Activated CD8-positive, alpha-beta T cell treated with anti-CD3 and anti-CD28 coated beads for 36 hours (primary cell): ENCODE measurements at regions not wholly inside any gene's neighbourhood (a gene's known extent, or its start where the extent isn't known, plus 50 kb on each side); places are given as distances from the start of the nearest gene placed in this dataset.

Source experiments
- ATAC-seq: fragments of 200-7000 bp; cut with Tn5 transposase; one replicate; pipeline ENCODE4 v1.10.0; 2021; ENCODE audit warnings: mild to moderate bottlenecking, moderate library complexity
- CTCF ChIA-PET: fragments of 350-600 bp; sonication (Branson Sonifier 250); formaldehyde crosslinking; loops from one replicate; lab custom pipeline; 2021; ENCODE audit warnings: antibody characterized with exemption; lab: Charles Lee
- POLR2A ChIA-PET: fragments of 350-600 bp; sonication (Branson Sonifier 250); formaldehyde crosslinking; loops from one replicate; lab custom pipeline; 2021; ENCODE audit warnings: antibody characterized with exemption; lab: Charles Lee
- DNase-seq: peaks from one replicate; pipeline ENCODE4 v3.0.0-alpha.2; 2020
- H3K27ac Mint-ChIP-seq: one replicate; pipeline ENCODE4 v1.8.0; 2021; ENCODE audit warnings: mild to moderate bottlenecking, mixed read lengths
- H3K27me3 Mint-ChIP-seq: one replicate; pipeline ENCODE4 v1.8.0; 2021; ENCODE audit warnings: mixed read lengths
- H3K36me3 Mint-ChIP-seq: one replicate; pipeline ENCODE4 v1.8.0; 2021; ENCODE audit warnings: low read depth, mixed read lengths
- H3K4me1 Mint-ChIP-seq: one replicate; pipeline ENCODE4 v1.8.0; 2021; ENCODE audit warnings: low read depth, mixed read lengths
- H3K4me3 Mint-ChIP-seq: one replicate; pipeline ENCODE4 v1.8.0; 2021; ENCODE audit warnings: mild to moderate bottlenecking, moderate library complexity, mixed read lengths
- H3K9me3 Mint-ChIP-seq: one replicate; pipeline ENCODE4 v1.8.0; 2021; ENCODE audit warnings: mixed read lengths
- intact Hi-C: fragments of 100-400 bp; cut with micrococcal nuclease; formaldehyde crosslinking; loops from one replicate; pipeline ENCODE4 v1.10.0; 2022
- TF ChIP-seq, protein P1 (sequence below): fragments of 200-600 bp; IDR thresholded peaks from one replicate; pipeline ENCODE4 v1.8.0; 2022; ENCODE audit warnings: antibody characterized with exemption, mild to moderate bottlenecking

DNA sequence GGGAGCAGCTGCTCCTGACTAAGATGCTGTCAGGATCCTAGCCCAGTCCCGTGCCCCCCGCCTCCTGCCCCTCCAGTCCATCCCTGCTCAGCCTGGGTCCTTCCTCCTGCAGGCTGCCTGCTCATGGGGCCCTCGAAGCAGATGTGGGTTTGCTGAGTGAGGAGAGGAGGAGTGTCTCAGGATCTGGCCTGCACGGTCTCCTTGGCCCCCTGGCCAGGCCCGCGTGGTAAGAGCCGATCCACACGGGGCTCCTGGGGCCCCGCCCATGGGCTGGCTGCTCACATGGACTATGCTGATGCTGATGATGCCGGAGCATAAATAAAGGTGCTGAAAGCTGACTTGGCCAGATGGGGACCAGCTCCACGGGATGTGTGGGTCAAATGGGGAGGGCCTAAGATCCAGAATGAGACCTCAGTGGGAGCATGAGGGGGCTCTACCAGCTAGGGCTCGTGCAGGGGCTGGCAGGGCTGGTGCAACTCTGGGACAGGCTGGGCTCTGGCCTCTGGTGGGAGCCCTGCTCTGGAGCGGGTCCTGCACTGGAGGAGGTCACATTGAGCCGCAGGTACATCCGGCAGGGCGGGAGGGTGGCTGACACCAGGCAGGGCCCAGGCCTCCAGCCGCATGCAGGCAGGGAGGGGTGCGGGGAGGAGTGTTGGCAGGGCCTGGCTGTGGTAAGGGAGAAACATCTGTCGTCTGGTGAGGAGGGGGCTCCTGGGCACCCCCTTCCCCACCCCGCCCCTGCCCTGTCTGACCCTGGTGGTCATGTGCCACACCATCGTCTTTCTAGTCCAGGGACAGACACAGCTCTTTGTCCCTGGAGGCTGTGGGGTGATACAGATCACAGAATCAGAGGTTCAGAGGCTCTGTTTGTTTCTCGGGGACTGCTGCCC lies 275.3 kb upstream of the HDAC4 start:
- CTCF ChIA-PET: no interaction called here
- no peak for ATAC-seq
- no peaks in the 10 kb centered on the region for H3K36me3 Mint-ChIP-seq
- peaks cover 1% of the 10 kb centered on the region for H3K27me3 Mint-ChIP-seq
- intact Hi-C loops: no loop called here
- POLR2A ChIA-PET: no interaction called here
- TF ChIP-seq, protein P1, sequence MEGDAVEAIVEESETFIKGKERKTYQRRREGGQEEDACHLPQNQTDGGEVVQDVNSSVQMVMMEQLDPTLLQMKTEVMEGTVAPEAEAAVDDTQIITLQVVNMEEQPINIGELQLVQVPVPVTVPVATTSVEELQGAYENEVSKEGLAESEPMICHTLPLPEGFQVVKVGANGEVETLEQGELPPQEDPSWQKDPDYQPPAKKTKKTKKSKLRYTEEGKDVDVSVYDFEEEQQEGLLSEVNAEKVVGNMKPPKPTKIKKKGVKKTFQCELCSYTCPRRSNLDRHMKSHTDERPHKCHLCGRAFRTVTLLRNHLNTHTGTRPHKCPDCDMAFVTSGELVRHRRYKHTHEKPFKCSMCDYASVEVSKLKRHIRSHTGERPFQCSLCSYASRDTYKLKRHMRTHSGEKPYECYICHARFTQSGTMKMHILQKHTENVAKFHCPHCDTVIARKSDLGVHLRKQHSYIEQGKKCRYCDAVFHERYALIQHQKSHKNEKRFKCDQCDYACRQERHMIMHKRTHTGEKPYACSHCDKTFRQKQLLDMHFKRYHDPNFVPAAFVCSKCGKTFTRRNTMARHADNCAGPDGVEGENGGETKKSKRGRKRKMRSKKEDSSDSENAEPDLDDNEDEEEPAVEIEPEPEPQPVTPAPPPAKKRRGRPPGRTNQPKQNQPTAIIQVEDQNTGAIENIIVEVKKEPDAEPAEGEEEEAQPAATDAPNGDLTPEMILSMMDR: no peak
- no peaks in the 10 kb centered on the region for H3K9me3 Mint-ChIP-seq
- no peak overlapping the region for H3K4me3 Mint-ChIP-seq
- no peak overlapping the region for H3K27ac Mint-ChIP-seq
- no peaks in the 10 kb centered on the region for H3K4me1 Mint-ChIP-seq
- no peak for DNase-seq

DNA sequence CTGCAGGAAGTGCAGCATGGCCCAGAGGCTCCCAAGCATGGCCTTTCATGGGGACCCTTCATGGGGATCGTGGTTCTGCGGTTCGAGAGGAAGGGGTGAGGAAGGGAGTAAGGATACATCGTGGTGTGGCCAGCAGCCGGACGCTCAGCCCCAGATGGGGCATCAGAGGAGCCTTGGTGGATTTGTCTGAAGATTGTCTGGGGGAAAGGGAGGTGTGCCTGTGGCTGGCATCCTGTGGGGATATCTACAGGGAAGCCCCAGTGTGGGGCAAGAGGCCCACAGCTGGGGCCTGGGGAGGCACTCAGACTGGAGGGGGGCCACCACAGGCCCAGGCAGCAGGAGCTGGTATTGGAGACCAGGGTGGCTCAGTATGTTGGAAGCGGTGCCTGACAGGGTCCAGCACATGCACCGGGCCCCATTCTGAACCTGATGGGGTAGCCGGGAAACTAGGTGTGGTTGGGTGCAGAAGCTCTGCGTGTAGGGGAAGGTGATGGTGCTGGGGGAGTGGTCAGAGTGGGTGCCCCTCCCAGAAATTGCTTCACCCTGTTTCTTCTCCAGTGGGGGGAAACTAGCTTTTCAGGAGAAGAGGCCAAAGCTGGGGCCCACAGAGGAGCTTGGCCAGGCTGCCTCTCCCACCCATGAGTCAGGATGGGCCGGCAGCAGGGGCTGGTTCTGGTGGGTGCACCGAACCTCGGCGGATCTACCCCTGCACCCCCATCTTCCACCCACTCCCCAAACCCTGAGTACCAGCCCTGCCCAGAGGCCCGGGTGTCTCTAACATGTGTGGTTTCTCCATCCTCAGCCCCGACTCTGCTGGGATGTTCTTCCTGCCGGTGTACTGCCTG lies 274.4 kb upstream of the HDAC4 start:
- H3K9me3 Mint-ChIP-seq: no peaks in the 10 kb centered on the region
- DNase-seq: no peak
- no peak overlapping the region for H3K4me3 Mint-ChIP-seq
- intact Hi-C loops: no loop called here
- ChIA-PET CTCF (no interaction called here), POLR2A (no interaction called here)
- ATAC-seq: no peak
- H3K27me3 Mint-ChIP-seq: peaks cover 1% of the 10 kb centered on the region
- no peak overlapping the region for H3K27ac Mint-ChIP-seq
- TF ChIP-seq, protein P1: no peak
- H3K36me3 Mint-ChIP-seq: no peaks in the 10 kb centered on the region
- H3K4me1 Mint-ChIP-seq: no peaks in the 10 kb centered on the region

DNA sequence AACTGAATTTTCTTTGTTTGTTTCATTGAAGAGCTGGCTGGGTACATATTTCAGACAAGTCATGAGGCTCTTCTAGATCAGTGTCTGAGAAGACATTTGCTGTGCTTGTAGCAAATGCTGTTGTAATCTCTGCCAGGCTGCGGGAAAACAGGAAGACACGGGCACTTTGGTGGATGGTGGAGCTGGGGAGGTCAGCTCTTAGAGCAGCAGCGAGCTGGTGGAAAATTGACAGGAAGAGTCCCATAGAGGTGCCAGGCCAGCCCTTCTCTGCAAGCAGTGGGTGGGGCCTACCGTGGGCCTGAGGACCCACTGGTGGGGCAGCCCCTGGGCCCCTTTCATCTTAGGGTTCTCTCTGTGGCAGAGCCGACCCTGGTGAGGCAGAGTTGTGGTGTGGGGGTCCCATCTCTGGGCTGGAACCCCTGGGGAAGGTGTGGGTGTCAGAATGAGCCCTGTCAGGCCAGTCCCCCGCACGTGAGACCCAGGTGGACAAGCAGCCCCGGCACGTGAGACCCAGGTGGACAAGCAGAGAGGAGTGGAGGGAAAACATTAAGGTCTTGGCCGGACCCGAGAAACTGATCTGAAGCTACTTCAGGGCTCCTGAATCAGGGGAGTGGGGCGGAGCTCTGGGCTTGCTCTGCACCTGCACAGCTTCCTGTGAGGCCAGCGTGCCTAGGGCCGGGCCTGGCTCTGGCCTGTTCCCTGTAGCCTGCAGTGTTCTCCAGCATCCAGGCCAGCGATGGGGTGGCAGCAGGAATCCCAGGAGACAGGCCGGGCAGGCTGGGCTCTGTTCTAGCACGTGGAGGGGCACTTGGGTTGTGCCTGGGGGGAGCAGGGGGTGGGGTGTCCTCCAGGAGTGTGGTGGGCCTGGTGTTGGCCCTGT lies 273.5 kb upstream of the HDAC4 start:
- H3K9me3 Mint-ChIP-seq: no peaks in the 10 kb centered on the region
- H3K27me3 Mint-ChIP-seq: no peaks in the 10 kb centered on the region
- ChIA-PET CTCF (no interaction called here), POLR2A (no interaction called here)
- no peaks in the 10 kb centered on the region for H3K36me3 Mint-ChIP-seq
- TF ChIP-seq, protein P1: no peak
- DNase-seq (no peak), ATAC-seq (no peak)
- H3K27ac Mint-ChIP-seq: no peak overlapping the region
- intact Hi-C loops: no loop called here
- no peaks in the 10 kb centered on the region for H3K4me1 Mint-ChIP-seq
- H3K4me3 Mint-ChIP-seq: no peak overlapping the region

DNA sequence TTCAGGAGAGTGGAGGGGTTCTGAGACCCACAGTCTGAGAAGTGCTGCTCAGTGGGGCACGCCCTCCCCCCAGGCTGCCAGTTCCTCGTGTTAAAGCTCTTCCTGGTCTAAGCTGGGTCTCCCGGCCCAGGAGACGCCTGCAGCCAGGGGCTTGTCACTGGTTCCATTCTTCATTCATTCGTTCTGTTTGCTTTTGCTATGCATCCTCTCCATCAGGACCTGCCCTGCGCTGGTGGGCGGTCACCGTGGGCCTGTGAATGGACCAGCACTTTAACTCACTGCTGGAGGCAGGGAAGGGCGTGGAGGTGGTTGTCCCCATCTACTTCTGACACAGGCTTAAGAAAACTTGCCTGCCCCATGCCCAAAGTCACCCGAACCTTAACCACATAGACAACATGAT lies 272.8 kb upstream of the HDAC4 start:
- ATAC-seq: no peak
- no peaks in the 10 kb centered on the region for H3K4me1 Mint-ChIP-seq
- H3K4me3 Mint-ChIP-seq: no peak overlapping the region
- no peaks in the 10 kb centered on the region for H3K36me3 Mint-ChIP-seq
- no peaks in the 10 kb centered on the region for H3K27me3 Mint-ChIP-seq
- POLR2A ChIA-PET: no interaction called here
- TF ChIP-seq, protein P1: no peak
- intact Hi-C loops: no loop called here
- no peaks in the 10 kb centered on the region for H3K9me3 Mint-ChIP-seq
- no peak overlapping the region for H3K27ac Mint-ChIP-seq
- CTCF ChIA-PET: no interaction called here
- DNase-seq: no peak
